Heart left ventricle (tissue), 13 donors: ENCODE measurements at regions not wholly inside any gene's neighbourhood (a gene's known extent, or its start where the extent isn't known, plus 50 kb on each side); places are given as distances from the start of the nearest gene placed in this dataset.

ENCODE experiments used
- POLR2A ChIP-seq, 2 donors: fragments of 450-650 bp; IDR thresholded peaks; one replicate each; pipeline ENCODE4 v1.6.1; 2017; ENCODE audit warnings: antibody characterized with exemption in 2 of 2, mild to moderate bottlenecking in 2 of 2, moderate library complexity in 2 of 2
- TF ChIP-seq, protein P1 (sequence below), 12 donors: fragments of 200-600 bp; sonication (generic) in 4 of 12; IDR thresholded peaks; one replicate each; pipeline versions ENCODE4 v1.5.0 to v1.8.0; 2018 to 2022; ENCODE audit warnings: antibody characterized with exemption in 12 of 12, mild to moderate bottlenecking in 5 of 12
- donor health status: ischemic (EF 13 %, LVEDD 7.1; RV severe dilation, severe dysfunction).
- donor health status: DM: no; HTN: yes; CAD: no.
- donor health status: DM: no; HTN: no; CAD: no.
- donor health status: ischemic (EF 25% LVEDD 6.9; RV normal size, moderate dysfunction).
- donor health status: ischemic (EF 25% LVEDD 5.7; RV mildly dilated, moderate dysfunction).
- donor health status: ischemic (EF 35%, LVEDD 5.7; RV mildly dilated, moderate dysfunction).
- donor health status: nonischemic (EF 11% LVEDD 7.7; RV severe dilation, severe dysfunction).
- donor health status: DM: yes; HTN: yes; CAD: no.
- donor health status: PGD.
- donor health status: ischemic (EF 29% LVEDD 5.4; RV normal size, mild dysfunction).
- donor health status: nonischemic (EF 23%, LVEDD 6.1; RV moderate dilation, normal function).

DNA sequence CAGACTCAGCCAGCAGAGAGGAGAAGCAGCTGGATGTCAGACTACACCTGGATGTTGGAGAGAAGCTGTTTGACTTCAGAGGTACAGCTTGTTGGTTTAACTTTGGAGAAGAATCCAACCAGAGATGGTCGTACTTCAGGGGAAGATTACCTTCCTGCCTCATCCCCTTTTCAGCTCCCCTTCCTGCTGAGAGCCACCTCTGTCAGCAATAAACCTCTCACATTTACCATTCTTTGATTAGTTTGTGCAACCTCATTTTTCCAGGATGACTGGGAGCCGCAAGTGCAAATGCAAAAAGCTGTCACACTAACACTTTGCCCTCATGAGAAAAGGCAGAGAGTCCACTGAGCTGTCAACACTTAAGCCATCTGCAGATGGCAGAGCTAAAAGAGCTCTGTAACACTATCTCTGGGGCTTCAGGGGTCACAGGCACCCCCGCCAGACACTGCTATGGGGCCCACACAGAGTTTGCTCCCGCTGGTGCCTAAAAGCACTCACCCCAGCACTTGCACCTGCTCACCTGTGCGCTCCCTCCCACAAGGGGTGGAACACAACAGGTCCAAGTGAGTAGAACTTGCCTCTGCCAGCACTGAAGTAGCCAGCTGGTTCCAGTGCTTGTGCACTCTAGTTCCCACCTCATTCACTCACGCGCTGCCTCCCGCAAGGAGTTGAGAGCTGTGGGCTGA lies 391.7 kb downstream of the METTL4 start:
- TF ChIP-seq, protein P1, sequence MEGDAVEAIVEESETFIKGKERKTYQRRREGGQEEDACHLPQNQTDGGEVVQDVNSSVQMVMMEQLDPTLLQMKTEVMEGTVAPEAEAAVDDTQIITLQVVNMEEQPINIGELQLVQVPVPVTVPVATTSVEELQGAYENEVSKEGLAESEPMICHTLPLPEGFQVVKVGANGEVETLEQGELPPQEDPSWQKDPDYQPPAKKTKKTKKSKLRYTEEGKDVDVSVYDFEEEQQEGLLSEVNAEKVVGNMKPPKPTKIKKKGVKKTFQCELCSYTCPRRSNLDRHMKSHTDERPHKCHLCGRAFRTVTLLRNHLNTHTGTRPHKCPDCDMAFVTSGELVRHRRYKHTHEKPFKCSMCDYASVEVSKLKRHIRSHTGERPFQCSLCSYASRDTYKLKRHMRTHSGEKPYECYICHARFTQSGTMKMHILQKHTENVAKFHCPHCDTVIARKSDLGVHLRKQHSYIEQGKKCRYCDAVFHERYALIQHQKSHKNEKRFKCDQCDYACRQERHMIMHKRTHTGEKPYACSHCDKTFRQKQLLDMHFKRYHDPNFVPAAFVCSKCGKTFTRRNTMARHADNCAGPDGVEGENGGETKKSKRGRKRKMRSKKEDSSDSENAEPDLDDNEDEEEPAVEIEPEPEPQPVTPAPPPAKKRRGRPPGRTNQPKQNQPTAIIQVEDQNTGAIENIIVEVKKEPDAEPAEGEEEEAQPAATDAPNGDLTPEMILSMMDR (IDR thresholded peaks at IDR 0.05) = no peak
- TF ChIP-seq POLR2A (IDR thresholded peaks at IDR 0.05) = no peak
